ENCODE measurements at regions not wholly inside any gene's neighbourhood (a gene's known extent, or its start where the extent isn't known, plus 50 kb on each side); places are given as distances from the start of the nearest gene placed in this dataset.

DNA sequence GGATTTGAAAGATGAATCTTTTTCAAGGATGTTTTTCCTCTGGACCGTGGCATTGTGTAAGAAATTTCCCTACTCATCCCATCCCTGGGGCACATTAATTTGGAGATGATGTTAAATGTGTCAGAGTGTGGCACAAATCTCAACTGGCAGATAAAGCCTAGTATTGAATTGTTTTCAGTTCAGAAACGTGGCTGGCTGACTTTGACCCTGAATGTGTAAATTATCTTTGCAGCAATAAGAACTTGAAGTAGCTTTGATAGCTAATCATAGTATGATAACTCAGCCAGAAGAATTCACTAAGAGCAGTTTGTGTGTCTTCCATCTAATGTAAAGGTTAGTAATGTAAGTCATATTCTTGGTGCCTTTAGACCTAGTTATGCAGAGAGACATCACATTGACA lies 238.4 kb upstream of the DMRT1 start:
- Histone ChIP-seq H2AFZ (ENCODE audit: low read length) (no peak overlapping the region), H3K36me3 (ENCODE audit: insufficient read depth, low read length) (no peaks in the 10 kb centered on the region), H3K27ac (ENCODE audit: low read depth, low read length) (no peak overlapping the region), H3K4me1 (ENCODE audit: insufficient read depth, low read length) (no peaks in the 10 kb centered on the region), H3K9me3 (ENCODE audit: low read depth, low read length) (no peaks in the 10 kb centered on the region), H4K20me1 (ENCODE audit: insufficient read depth, low read length) (no peaks in the 10 kb centered on the region), H3K27me3 (ENCODE audit: insufficient read depth, low read length) (no peaks in the 10 kb centered on the region), H3K4me3 (ENCODE audit: insufficient read depth, low read length) (no peak overlapping the region), H3K4me2 (ENCODE audit: insufficient read depth, low read length) (no peak overlapping the region), H3K79me2 (ENCODE audit: insufficient read depth, low read length) (no peaks in the 10 kb centered on the region)
- TF ChIP-seq, protein P1, sequence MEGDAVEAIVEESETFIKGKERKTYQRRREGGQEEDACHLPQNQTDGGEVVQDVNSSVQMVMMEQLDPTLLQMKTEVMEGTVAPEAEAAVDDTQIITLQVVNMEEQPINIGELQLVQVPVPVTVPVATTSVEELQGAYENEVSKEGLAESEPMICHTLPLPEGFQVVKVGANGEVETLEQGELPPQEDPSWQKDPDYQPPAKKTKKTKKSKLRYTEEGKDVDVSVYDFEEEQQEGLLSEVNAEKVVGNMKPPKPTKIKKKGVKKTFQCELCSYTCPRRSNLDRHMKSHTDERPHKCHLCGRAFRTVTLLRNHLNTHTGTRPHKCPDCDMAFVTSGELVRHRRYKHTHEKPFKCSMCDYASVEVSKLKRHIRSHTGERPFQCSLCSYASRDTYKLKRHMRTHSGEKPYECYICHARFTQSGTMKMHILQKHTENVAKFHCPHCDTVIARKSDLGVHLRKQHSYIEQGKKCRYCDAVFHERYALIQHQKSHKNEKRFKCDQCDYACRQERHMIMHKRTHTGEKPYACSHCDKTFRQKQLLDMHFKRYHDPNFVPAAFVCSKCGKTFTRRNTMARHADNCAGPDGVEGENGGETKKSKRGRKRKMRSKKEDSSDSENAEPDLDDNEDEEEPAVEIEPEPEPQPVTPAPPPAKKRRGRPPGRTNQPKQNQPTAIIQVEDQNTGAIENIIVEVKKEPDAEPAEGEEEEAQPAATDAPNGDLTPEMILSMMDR (IDR thresholded peaks at IDR 0.05; ENCODE audit: extremely low read depth, low read depth, low read length), result no peak
- DNase-seq (ENCODE audit: insufficient read length, low spot score, missing footprints), result no peak

DNA sequence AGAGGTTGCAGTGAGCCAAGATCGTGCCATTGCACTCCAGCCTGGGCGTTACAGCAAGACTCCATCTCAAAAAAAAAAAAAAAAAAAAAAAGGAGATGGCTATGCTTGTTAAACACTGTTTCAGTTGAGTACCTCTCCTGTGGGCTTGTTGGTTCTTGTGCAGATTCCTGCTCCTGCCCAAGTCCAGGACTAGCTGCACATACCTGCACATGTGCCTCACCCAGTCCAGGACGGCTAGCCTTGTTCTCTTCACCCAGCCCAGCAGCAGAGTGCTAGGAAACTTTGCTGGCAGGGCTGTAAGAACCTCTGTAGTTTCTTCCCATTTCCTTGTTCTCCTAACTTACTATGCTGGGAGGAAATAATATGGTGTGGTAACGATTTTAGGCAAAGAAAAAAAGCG lies 234.1 kb upstream of the DMRT1 start:
- Histone ChIP-seq H3K4me3 (ENCODE audit: insufficient read depth, low read length) (no peak overlapping the region), H3K27me3 (ENCODE audit: insufficient read depth, low read length) (peaks cover 5% of the 10 kb centered on the region), H3K36me3 (ENCODE audit: insufficient read depth, low read length) (no peaks in the 10 kb centered on the region), H3K79me2 (ENCODE audit: insufficient read depth, low read length) (no peaks in the 10 kb centered on the region), H2AFZ (ENCODE audit: low read length) (no peak overlapping the region), H4K20me1 (ENCODE audit: insufficient read depth, low read length) (no peaks in the 10 kb centered on the region), H3K9me3 (ENCODE audit: low read depth, low read length) (no peaks in the 10 kb centered on the region), H3K4me2 (ENCODE audit: insufficient read depth, low read length) (no peak overlapping the region), H3K4me1 (ENCODE audit: insufficient read depth, low read length) (no peaks in the 10 kb centered on the region), H3K27ac (ENCODE audit: low read depth, low read length) (no peak overlapping the region)
- TF ChIP-seq, protein P1 (IDR thresholded peaks at IDR 0.05; ENCODE audit: extremely low read depth, low read depth, low read length), result no peak
- DNase-seq (ENCODE audit: insufficient read length, low spot score, missing footprints), result no peak

DNA sequence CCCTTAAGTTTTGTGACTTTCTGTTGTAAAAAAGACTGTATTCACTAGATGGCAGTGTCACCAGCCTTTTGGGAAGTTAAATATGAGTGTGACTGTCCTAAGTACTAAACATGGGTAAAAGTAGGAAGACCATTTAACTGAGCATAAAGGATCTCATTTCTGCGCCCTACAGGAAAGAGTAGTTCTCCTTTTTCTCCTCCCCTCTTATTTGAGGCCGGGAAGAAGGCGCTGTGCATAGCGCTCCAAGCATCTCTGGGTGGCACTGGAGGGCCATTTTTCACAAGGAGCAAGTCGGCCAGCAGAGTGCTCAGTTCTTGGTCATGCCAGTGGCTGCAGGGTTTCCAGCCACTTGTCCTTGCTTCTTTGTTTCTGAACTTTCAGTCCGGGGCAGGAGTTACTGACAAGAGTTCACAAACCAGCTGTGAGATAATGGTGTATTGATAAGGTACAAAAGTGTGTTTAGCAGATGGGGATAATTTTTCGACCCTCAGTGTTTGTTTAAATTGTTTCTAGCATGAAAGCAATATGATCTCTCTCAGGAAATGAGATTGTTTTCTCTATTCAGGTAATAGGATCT lies 227.6 kb upstream of the DMRT1 start:
- peaks cover 5% of the 10 kb centered on the region for H3K27me3 ChIP-seq (ENCODE audit: insufficient read depth, low read length)
- TF ChIP-seq, protein P1 (IDR thresholded peaks at IDR 0.05; ENCODE audit: extremely low read depth, low read depth, low read length), result peak; percentile 99
- H3K9me3 ChIP-seq (ENCODE audit: low read depth, low read length), result no peaks in the 10 kb centered on the region
- no peaks in the 10 kb centered on the region for H4K20me1 ChIP-seq (ENCODE audit: insufficient read depth, low read length)
- peak overlapping the region; percentile 33 for H3K4me3 ChIP-seq (ENCODE audit: insufficient read depth, low read length)
- no peaks in the 10 kb centered on the region for H3K79me2 ChIP-seq (ENCODE audit: insufficient read depth, low read length)
- no peak overlapping the region for H3K27ac ChIP-seq (ENCODE audit: low read depth, low read length)
- peak overlapping the region; percentile 74 for H2AFZ ChIP-seq (ENCODE audit: low read length)
- no peaks in the 10 kb centered on the region for H3K36me3 ChIP-seq (ENCODE audit: insufficient read depth, low read length)
- DNase-seq (ENCODE audit: insufficient read length, low spot score, missing footprints), result peak; percentile 91
- H3K4me2 ChIP-seq (ENCODE audit: insufficient read depth, low read length), result peak overlapping the region; percentile 74
- peaks cover 17% of the 10 kb centered on the region for H3K4me1 ChIP-seq (ENCODE audit: insufficient read depth, low read length)

DNA sequence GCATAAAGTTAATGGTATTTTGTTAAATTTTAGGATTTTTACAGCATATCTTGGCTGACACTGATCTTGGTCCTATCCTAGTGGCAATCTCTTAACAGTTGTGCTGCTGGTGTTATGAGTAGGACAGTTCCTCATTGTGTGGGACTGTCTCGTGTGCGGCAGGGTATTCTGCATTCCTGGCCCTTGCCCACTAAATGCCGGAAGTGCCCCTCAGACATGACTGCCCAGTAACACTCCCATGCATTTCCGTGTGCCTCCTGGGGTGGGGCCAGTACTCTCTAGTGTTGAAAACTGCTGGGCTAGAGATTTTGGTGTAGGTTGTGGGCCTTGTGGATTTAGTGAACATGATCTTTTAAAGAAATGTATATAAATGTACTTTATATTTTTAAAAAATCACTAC lies 227.1 kb upstream of the DMRT1 start:
- Histone ChIP-seq H3K4me3 (ENCODE audit: insufficient read depth, low read length) (no peak overlapping the region), H4K20me1 (ENCODE audit: insufficient read depth, low read length) (no peaks in the 10 kb centered on the region), H3K36me3 (ENCODE audit: insufficient read depth, low read length) (no peaks in the 10 kb centered on the region), H2AFZ (ENCODE audit: low read length) (peak overlapping the region; percentile 74), H3K9me3 (ENCODE audit: low read depth, low read length) (no peaks in the 10 kb centered on the region), H3K79me2 (ENCODE audit: insufficient read depth, low read length) (no peaks in the 10 kb centered on the region), H3K4me1 (ENCODE audit: insufficient read depth, low read length) (peaks cover 23% of the 10 kb centered on the region), H3K27ac (ENCODE audit: low read depth, low read length) (no peak overlapping the region), H3K4me2 (ENCODE audit: insufficient read depth, low read length) (peak overlapping the region; percentile 74), H3K27me3 (ENCODE audit: insufficient read depth, low read length) (peaks cover 5% of the 10 kb centered on the region)
- TF ChIP-seq, protein P1 (IDR thresholded peaks at IDR 0.05; ENCODE audit: extremely low read depth, low read depth, low read length), result no peak
- DNase-seq (ENCODE audit: insufficient read length, low spot score, missing footprints), result no peak
